ENCODE measurements at regions not wholly inside any gene's neighbourhood (a gene's known extent, or its start where the extent isn't known, plus 50 kb on each side); places are given as distances from the start of the nearest gene placed in this dataset.
"Not testable (repeated sequence)": the region's sequence is repeated elsewhere in the genome, so short reads cannot be mapped to it uniquely, and the experiment has no call there.

DNA sequence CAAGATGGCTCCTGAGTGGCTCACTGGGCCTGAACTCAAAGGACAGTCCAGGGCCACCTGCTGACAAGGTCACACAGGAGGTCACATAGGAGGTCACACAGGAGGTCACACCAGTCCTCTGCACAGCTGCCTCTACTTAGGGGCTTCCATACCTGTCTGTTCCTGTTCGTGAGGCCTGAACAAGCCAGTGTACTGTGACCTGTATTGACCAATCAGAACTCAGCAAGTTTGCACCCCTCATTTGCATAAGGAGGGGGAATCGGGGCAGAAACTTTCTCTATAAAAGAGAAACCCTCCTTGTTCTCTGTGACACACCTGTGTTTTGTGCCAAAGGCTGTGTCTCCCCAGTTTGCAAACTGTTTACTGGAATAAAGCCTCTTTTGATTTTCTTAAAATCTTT lies 478.9 kb downstream of the EIPR1 start:
- Mint-ChIP-seq H3K9me3 (ENCODE audit: unreplicated experiment) (no peaks in the 10 kb centered on the region), H3K27me3 (ENCODE audit: insufficient read depth, unreplicated experiment) (peaks cover 24% of the 10 kb centered on the region), H3K4me1 (ENCODE audit: low read depth, unreplicated experiment) (no peaks in the 10 kb centered on the region), H3K4me3 (ENCODE audit: unreplicated experiment) (no peak overlapping the region), H3K27ac (ENCODE audit: unreplicated experiment) (no peak overlapping the region), H3K36me3 (ENCODE audit: insufficient read depth, unreplicated experiment) (no peaks in the 10 kb centered on the region)
- intact Hi-C loops (cut with micrococcal nuclease; ENCODE audit: unreplicated experiment), result no loop called here
- no peak overlapping the region for H3K4me3 ChIP-seq (ENCODE audit: low read depth, low read length)
- H3K4me1 ChIP-seq, result no peaks in the 10 kb centered on the region
- CTCF ChIA-PET, result no interaction called here
- no peak for DNase-seq
- POLR2A ChIA-PET, result no interaction called here
- H3K36me3 ChIP-seq (ENCODE audit: control insufficient read depth, insufficient read depth, low read length), result no peaks in the 10 kb centered on the region
- BruUV-seq (replicated peaks), result no TSS peak
- no peaks in the 10 kb centered on the region for H3K27me3 ChIP-seq (replicated peaks; ENCODE audit: control insufficient read depth, insufficient read depth, low read length)
- no peaks in the 10 kb centered on the region for H3K9me3 ChIP-seq
- TF ChIP-seq, protein P1, sequence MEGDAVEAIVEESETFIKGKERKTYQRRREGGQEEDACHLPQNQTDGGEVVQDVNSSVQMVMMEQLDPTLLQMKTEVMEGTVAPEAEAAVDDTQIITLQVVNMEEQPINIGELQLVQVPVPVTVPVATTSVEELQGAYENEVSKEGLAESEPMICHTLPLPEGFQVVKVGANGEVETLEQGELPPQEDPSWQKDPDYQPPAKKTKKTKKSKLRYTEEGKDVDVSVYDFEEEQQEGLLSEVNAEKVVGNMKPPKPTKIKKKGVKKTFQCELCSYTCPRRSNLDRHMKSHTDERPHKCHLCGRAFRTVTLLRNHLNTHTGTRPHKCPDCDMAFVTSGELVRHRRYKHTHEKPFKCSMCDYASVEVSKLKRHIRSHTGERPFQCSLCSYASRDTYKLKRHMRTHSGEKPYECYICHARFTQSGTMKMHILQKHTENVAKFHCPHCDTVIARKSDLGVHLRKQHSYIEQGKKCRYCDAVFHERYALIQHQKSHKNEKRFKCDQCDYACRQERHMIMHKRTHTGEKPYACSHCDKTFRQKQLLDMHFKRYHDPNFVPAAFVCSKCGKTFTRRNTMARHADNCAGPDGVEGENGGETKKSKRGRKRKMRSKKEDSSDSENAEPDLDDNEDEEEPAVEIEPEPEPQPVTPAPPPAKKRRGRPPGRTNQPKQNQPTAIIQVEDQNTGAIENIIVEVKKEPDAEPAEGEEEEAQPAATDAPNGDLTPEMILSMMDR (IDR thresholded peaks at IDR 0.05; ENCODE audit: insufficient read depth in 1 of 2, low read depth in 1 of 2, low read length in 1 of 2, severe bottlenecking in 1 of 2, unreplicated experiment in 1 of 2), result no peak

DNA sequence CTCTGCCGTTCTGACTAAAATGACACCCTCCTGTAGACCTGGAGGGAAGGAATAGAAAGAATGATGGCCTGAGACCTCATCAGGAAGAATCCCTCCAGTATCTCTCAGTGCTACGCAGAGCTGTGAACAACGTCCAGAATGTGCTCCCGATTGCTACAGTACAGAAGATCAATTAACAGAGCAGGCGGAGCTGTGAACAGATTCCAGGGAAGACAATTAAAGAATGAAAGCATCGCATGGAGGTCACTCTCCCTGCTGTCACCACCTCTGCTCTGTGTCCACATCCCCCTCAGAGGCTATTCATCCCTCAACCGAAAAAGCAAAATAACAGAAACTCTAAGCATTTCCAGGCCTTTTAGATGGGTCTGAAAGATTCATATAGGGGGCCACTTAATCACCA lies 481.0 kb downstream of the EIPR1 start:
- H3K36me3 ChIP-seq (ENCODE audit: control insufficient read depth, insufficient read depth, low read length), result no peaks in the 10 kb centered on the region
- H3K4me3 Mint-ChIP-seq (ENCODE audit: unreplicated experiment), result no peak overlapping the region
- H3K27ac Mint-ChIP-seq (ENCODE audit: unreplicated experiment), result no peak overlapping the region
- H3K36me3 Mint-ChIP-seq (ENCODE audit: insufficient read depth, unreplicated experiment), result no peaks in the 10 kb centered on the region
- no peaks in the 10 kb centered on the region for H3K4me1 Mint-ChIP-seq (ENCODE audit: low read depth, unreplicated experiment)
- intact Hi-C loops (cut with micrococcal nuclease; ENCODE audit: unreplicated experiment), result no loop called here
- peaks cover 18% of the 10 kb centered on the region for H3K27me3 Mint-ChIP-seq (ENCODE audit: insufficient read depth, unreplicated experiment)
- TF ChIP-seq, protein P1 (IDR thresholded peaks at IDR 0.05; ENCODE audit: insufficient read depth in 1 of 2, low read depth in 1 of 2, low read length in 1 of 2, severe bottlenecking in 1 of 2, unreplicated experiment in 1 of 2), result no peak
- H3K9me3 Mint-ChIP-seq (ENCODE audit: unreplicated experiment), result no peaks in the 10 kb centered on the region
- POLR2A ChIA-PET, result no interaction called here
- CTCF ChIA-PET, result no interaction called here
- H3K4me3 ChIP-seq (ENCODE audit: low read depth, low read length), result no peak overlapping the region
- no peaks in the 10 kb centered on the region for H3K9me3 ChIP-seq
- BruUV-seq (replicated peaks), result no TSS peak
- H3K27me3 ChIP-seq (replicated peaks; ENCODE audit: control insufficient read depth, insufficient read depth, low read length), result no peaks in the 10 kb centered on the region
- H3K4me1 ChIP-seq, result no peaks in the 10 kb centered on the region
- no peak for DNase-seq

DNA sequence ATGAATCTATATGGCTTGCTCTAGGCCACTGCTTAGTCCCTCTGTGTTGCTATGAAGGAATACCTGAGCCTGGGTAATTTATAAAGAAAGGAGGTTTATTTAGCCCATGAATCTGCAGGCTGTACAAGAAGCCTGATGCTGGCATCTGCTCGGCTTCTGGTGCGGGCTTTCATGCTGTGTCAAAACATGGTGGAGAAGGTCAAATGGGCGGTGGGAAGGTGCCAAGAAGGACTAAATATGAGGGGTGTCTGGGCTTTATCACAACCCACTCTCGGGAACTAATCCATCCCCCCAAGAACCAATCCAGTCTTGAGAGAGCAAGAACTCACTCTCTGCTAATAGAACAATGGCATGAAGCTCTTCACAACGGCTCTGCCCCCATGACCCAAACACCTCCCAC lies 481.6 kb downstream of the EIPR1 start:
- no peak for DNase-seq
- intact Hi-C loops (cut with micrococcal nuclease; ENCODE audit: unreplicated experiment), result no loop called here
- no TSS peak for BruUV-seq (replicated peaks)
- no peaks in the 10 kb centered on the region for H3K4me1 ChIP-seq
- ChIA-PET CTCF (no interaction called here), POLR2A (no interaction called here)
- Mint-ChIP-seq H3K9me3 (ENCODE audit: unreplicated experiment) (no peaks in the 10 kb centered on the region), H3K27ac (ENCODE audit: unreplicated experiment) (no peak overlapping the region), H3K27me3 (ENCODE audit: insufficient read depth, unreplicated experiment) (peaks cover 18% of the 10 kb centered on the region), H3K4me1 (ENCODE audit: low read depth, unreplicated experiment) (no peaks in the 10 kb centered on the region), H3K36me3 (ENCODE audit: insufficient read depth, unreplicated experiment) (no peaks in the 10 kb centered on the region), H3K4me3 (ENCODE audit: unreplicated experiment) (no peak overlapping the region)
- H3K9me3 ChIP-seq, result no peaks in the 10 kb centered on the region
- H3K27me3 ChIP-seq (replicated peaks; ENCODE audit: control insufficient read depth, insufficient read depth, low read length), result no peaks in the 10 kb centered on the region
- H3K36me3 ChIP-seq (ENCODE audit: control insufficient read depth, insufficient read depth, low read length), result no peaks in the 10 kb centered on the region
- no peak overlapping the region for H3K4me3 ChIP-seq (ENCODE audit: low read depth, low read length)
- TF ChIP-seq, protein P1 (IDR thresholded peaks at IDR 0.05; ENCODE audit: insufficient read depth in 1 of 2, low read depth in 1 of 2, low read length in 1 of 2, severe bottlenecking in 1 of 2, unreplicated experiment in 1 of 2), result no peak

DNA sequence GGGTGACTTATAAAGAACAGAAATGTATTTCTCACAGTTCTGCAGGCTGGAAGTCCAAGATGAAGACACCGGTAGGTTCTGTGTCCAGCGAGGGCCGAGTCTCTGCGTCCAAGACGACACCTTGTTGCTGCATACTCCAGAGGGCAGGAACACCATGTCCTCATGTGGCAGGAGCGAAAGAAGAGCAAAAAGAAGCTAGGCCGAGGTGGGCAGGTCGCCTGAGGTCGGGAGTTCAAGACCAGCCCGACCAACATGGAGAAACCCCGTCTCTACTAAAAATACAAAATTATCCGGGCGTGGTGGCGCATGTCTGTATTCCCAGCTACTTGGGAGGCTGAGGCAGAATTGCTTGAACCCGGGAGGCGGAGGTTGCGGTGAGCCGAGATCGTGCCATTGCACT lies 483.6 kb downstream of the EIPR1 start:
- H3K4me1 Mint-ChIP-seq (ENCODE audit: low read depth, unreplicated experiment); H3K4me3 ChIP-seq (ENCODE audit: low read depth, low read length); H3K36me3 Mint-ChIP-seq (ENCODE audit: insufficient read depth, unreplicated experiment); H3K4me1 ChIP-seq; H3K9me3 ChIP-seq; H3K36me3 ChIP-seq (ENCODE audit: control insufficient read depth, insufficient read depth, low read length); H3K27me3 ChIP-seq (replicated peaks; ENCODE audit: control insufficient read depth, insufficient read depth, low read length); H3K9me3 Mint-ChIP-seq (ENCODE audit: unreplicated experiment); POLR2A ChIA-PET; H3K27ac Mint-ChIP-seq (ENCODE audit: unreplicated experiment); DNase-seq; intact Hi-C loops (cut with micrococcal nuclease; ENCODE audit: unreplicated experiment); BruUV-seq (replicated peaks); H3K4me3 Mint-ChIP-seq (ENCODE audit: unreplicated experiment); CTCF ChIA-PET: not testable (repeated sequence)
- H3K27me3 Mint-ChIP-seq (ENCODE audit: insufficient read depth, unreplicated experiment), result peaks cover 28% of the 10 kb centered on the region

All from Caco-2 (cell line).